Endothelial cell of umbilical vein (primary cell): ENCODE measurements at regions not wholly inside any gene's neighbourhood (a gene's known extent, or its start where the extent isn't known, plus 50 kb on each side); places are given as distances from the start of the nearest gene placed in this dataset.

ENCODE experiments used
- BruUV-seq: library from RNA; stranded (reverse); fragments of 400-500 nt; replicated peaks from 2 replicates; lab custom pipeline; 2021; lab: Mats Ljungman, UMichigan
- CTCF ChIA-PET: fragments of 300-600, 350-600 bp; sonication (Branson Sonifier 250); formaldehyde crosslinking; loops from one replicate; lab custom pipeline; 2021; ENCODE audit warnings: antibody characterized with exemption, inconsistent platforms; lab: Charles Lee
- POLR2A ChIA-PET: fragments of 300-600, 350-600 bp; sonication (Branson Sonifier 250); formaldehyde crosslinking; loops from one replicate; lab custom pipeline; 2021; ENCODE audit warnings: antibody characterized with exemption, inconsistent platforms; lab: Charles Lee
- DNase-seq: peaks from one replicate; pipeline ENCODE4 v3.0.0-alpha.2; 2011; ENCODE audit warnings: low read depth, low spot score
- FAIRE-seq: peaks from 2 replicates; lab custom pipeline; 2011; peaks lifted over from hg19 to GRCh38; lab: Jason Lieb, UNC
- H2AFZ ChIP-seq: 2 replicates; pipeline ENCODE4 v1.6.0; 2012; ENCODE audit warnings: low read depth, low read length, control low read depth, inconsistent platforms
- H3K27ac ChIP-seq: 2 replicates; pipeline ENCODE4 v1.5.1; 2011; ENCODE audit warnings: low read depth, mild to moderate bottlenecking, control low read depth, low read length, moderate library complexity; ENCODE audit not compliant: insufficient read depth
- H3K27me3 ChIP-seq, 2 experiments: 2 replicates each; pipeline versions ENCODE4 v1.6.0 to v1.6.1; 2011; ENCODE audit warnings: low read length in 2 of 2, mixed read lengths in 1 of 2; ENCODE audit not compliant: control insufficient read depth in 2 of 2, insufficient read depth in 2 of 2
- H3K36me3 ChIP-seq, 2 experiments: 2 replicates in 1 of 2; 3 replicates in 1 of 2; pipeline ENCODE4 v1.5.1; 2011; ENCODE audit warnings: low read length in 2 of 2, mild to moderate bottlenecking in 1 of 2, moderate library complexity in 1 of 2; ENCODE audit not compliant: control insufficient read depth in 2 of 2, insufficient read depth in 2 of 2; ENCODE audit errors: extremely low read depth in 1 of 2
- H3K4me1 ChIP-seq: 3 replicates; pipeline ENCODE4 v1.5.1; 2011; ENCODE audit warnings: mild to moderate bottlenecking, low read length; ENCODE audit not compliant: control insufficient read depth, insufficient read depth; ENCODE audit errors: extremely low read depth
- H3K4me2 ChIP-seq: 2 replicates; pipeline ENCODE4 v1.6.1; 2011; ENCODE audit warnings: low read length, control low read depth, mixed read lengths; ENCODE audit not compliant: insufficient read depth
- H3K4me3 ChIP-seq, 3 experiments: fragments of 200-600 bp in 1 of 3; sonication (generic), shearing (Covaris generic) in 1 of 3; replicated peaks in 1 of 3; 2 replicates each; pipeline ENCODE4 v1.5.1; 2011 to 2016; ENCODE audit warnings: control low read depth in 3 of 3, low read length in 3 of 3, mild to moderate bottlenecking in 2 of 3, inconsistent platforms in 1 of 3, low read depth in 1 of 3, moderate library complexity in 1 of 3; ENCODE audit not compliant: insufficient read depth in 1 of 3
- H3K79me2 ChIP-seq: 2 replicates; pipeline ENCODE4 v1.6.0; 2012; ENCODE audit warnings: low read length, inconsistent platforms; ENCODE audit not compliant: control insufficient read depth, insufficient read depth
- H3K9ac ChIP-seq: replicated peaks from 2 replicates; pipeline ENCODE3; 2011; ENCODE audit warnings: low read length, control low read depth; ENCODE audit not compliant: insufficient read depth; ENCODE audit errors: extremely low read depth
- H3K9me1 ChIP-seq: replicated peaks from 3 replicates; pipeline ENCODE4 v1.6.0; 2011; ENCODE audit warnings: mild to moderate bottlenecking, low read length; ENCODE audit not compliant: control insufficient read depth, insufficient read depth; ENCODE audit errors: extremely low read depth
- H3K9me3 ChIP-seq: replicated peaks from 2 replicates; pipeline ENCODE4 v1.5.1; 2012; ENCODE audit warnings: low read length, inconsistent platforms; ENCODE audit not compliant: control insufficient read depth, insufficient read depth
- H4K20me1 ChIP-seq: replicated peaks from 2 replicates; pipeline ENCODE3; 2011; ENCODE audit warnings: mild to moderate bottlenecking, low read length; ENCODE audit not compliant: control insufficient read depth, insufficient read depth; ENCODE audit errors: extremely low read depth
- CTCF ChIP-seq, 2 donors: IDR thresholded peaks; 1 replicate in 1 of 2; 2 replicates in 1 of 2; pipeline ENCODE4 v1.5.1; 2011; ENCODE audit warnings: low read length in 2 of 2, mild to moderate bottlenecking in 2 of 2, moderate library complexity in 2 of 2, control low read depth in 1 of 2, inconsistent platforms in 1 of 2, low read depth in 1 of 2; ENCODE audit not compliant: insufficient read depth in 1 of 2; ENCODE audit errors: extremely low read depth in 1 of 2
- EZH2 ChIP-seq: IDR thresholded peaks from 2 replicates; pipeline ENCODE4 v1.6.1; 2012; ENCODE audit warnings: borderline replicate concordance, low read depth, mild to moderate bottlenecking, moderate library complexity, low read length, inconsistent platforms; ENCODE audit not compliant: severe bottlenecking
- FOS ChIP-seq: IDR thresholded peaks from 2 replicates; pipeline ENCODE4 v1.6.1; 2011; ENCODE audit warnings: mild to moderate bottlenecking, low read length, moderate library complexity, borderline replicate concordance; ENCODE audit not compliant: insufficient read depth
- GATA2 ChIP-seq: IDR thresholded peaks from 2 replicates; pipeline ENCODE4 v1.7.0; 2011; ENCODE audit warnings: low read depth, mild to moderate bottlenecking, moderate library complexity, mixed read lengths, low read length; ENCODE audit not compliant: insufficient read length, insufficient read depth
- JUN ChIP-seq: IDR thresholded peaks from 2 replicates; pipeline ENCODE4 v1.6.1; 2011; ENCODE audit warnings: borderline replicate concordance, low read depth; ENCODE audit not compliant: insufficient read length, insufficient read depth
- MAX ChIP-seq: IDR thresholded peaks from 2 replicates; pipeline ENCODE4 v1.6.1; 2011; ENCODE audit not compliant: insufficient read depth, insufficient read length
- MYC ChIP-seq: IDR thresholded peaks from one replicate; pipeline ENCODE4 v1.6.1; 2011; ENCODE audit warnings: mild to moderate bottlenecking, low read depth, low read length
- POLR2A ChIP-seq: IDR thresholded peaks from 2 replicates; pipeline ENCODE4 v1.6.1; 2012; ENCODE audit warnings: low read depth, mild to moderate bottlenecking, control low read depth, low read length
- POLR2AphosphoS5 ChIP-seq: IDR thresholded peaks from 2 replicates; pipeline ENCODE4 v1.6.1; 2012; ENCODE audit warnings: low read depth, mild to moderate bottlenecking, control low read depth, low read length, moderate library complexity; ENCODE audit not compliant: insufficient read depth
- dilution Hi-C: fragments of 300-500 bp; cut with MboI; formaldehyde crosslinking; loops from one replicate; pipeline ENCODE4 v1.15.0; 2019; ENCODE audit warnings: low sequenced_read_pairs; ENCODE audit not compliant: extremely low pct_ligation_motif_present
- intact Hi-C: fragments of 100-400 bp; cut with micrococcal nuclease; formaldehyde crosslinking; loops from one replicate; pipeline ENCODE4 v1.10.0; 2022

- Histone ChIP-seq H3K36me3 (no peaks in the 10 kb centered on the region), H3K9me1 (no peaks in the 10 kb centered on the region)
- POLR2A ChIA-PET, result no interaction called here
Observed at GRCh38 chr6:14852375-14852774, 393.5 kb upstream of the JARID2 start.

More at GRCh38 chr6:14852375-14852774, 393.5 kb upstream of the JARID2 start:
- Histone ChIP-seq H4K20me1 (no peaks in the 10 kb centered on the region), H3K4me2 (no peak overlapping the region), H3K27ac (no peak overlapping the region), H3K4me1 (no peaks in the 10 kb centered on the region), H2AFZ (no peak overlapping the region), H3K9me3 (no peaks in the 10 kb centered on the region), H3K9ac (no peak overlapping the region), H3K27me3 (no peaks in the 10 kb centered on the region), H3K4me3 (no peak overlapping the region), H3K79me2 (no peaks in the 10 kb centered on the region)
- DNase-seq (no peak), FAIRE-seq (no peak)
- intact Hi-C loops, result no loop called here
- no peak for TF ChIP-seq MAX
- TF ChIP-seq MYC, result no peak
- TF ChIP-seq EZH2, result no peak
- TF ChIP-seq JUN, result no peak
- TF ChIP-seq CTCF (IDR thresholded peaks at IDR 0.05; ENCODE audit: extremely low read depth in 1 of 2, insufficient read depth in 1 of 2, low read depth in 1 of 2, low read length in 2 of 2), result no peak
- no peak for TF ChIP-seq POLR2A
- TF ChIP-seq GATA2, result no peak
- no peak for TF ChIP-seq POLR2AphosphoS5
- TF ChIP-seq FOS, result no peak
- dilution Hi-C loops, result no loop called here
- BruUV-seq, result no TSS peak
- CTCF ChIA-PET, result no interaction called here
